ENCODE measurements at regions not wholly inside any gene's neighbourhood (a gene's known extent, or its start where the extent isn't known, plus 50 kb on each side); places are given as distances from the start of the nearest gene placed in this dataset.
"Not testable (repeated sequence)": the region's sequence is repeated elsewhere in the genome, so short reads cannot be mapped to it uniquely, and the experiment has no call there.

GRCh38 chr14:89699071-89699470, 255.5 kb downstream of the EFCAB11 start:
- no peak for DNase-seq (ENCODE audit: low read depth, low spot score)

GRCh38 chr14:89697281-89698060, 257.1 kb downstream of the EFCAB11 start:
- no peak for DNase-seq (ENCODE audit: low read depth, low spot score)

- DNase-seq (ENCODE audit: low read depth, low spot score): no peak
Measured at GRCh38 chr14:89695846-89696245, 258.7 kb downstream of the EFCAB11 start.

GRCh38 chr14:89690139-89690538, 264.4 kb downstream of the EFCAB11 start:
- DNase-seq (ENCODE audit: low read depth, low spot score): no peak

- not testable (repeated sequence) for DNase-seq (ENCODE audit: low read depth, low spot score)
Measured at GRCh38 chr14:89689711-89690110, 264.8 kb downstream of the EFCAB11 start.

- DNase-seq (ENCODE audit: low read depth, low spot score): no peak
Measured at GRCh38 chr14:89688507-89689211, 265.9 kb downstream of the EFCAB11 start.

GRCh38 chr14:89687129-89687528, 267.4 kb downstream of the EFCAB11 start:
- not testable (repeated sequence) for DNase-seq (ENCODE audit: low read depth, low spot score)

- no peak for DNase-seq (ENCODE audit: low read depth, low spot score)
Measured at GRCh38 chr14:89684139-89684538, 267.1 kb upstream of the FOXN3 start.

GRCh38 chr14:89681086-89682018, 264.3 kb upstream of the FOXN3 start:
- no peak for DNase-seq (ENCODE audit: low read depth, low spot score)

GRCh38 chr14:89680156-89680555, 263.1 kb upstream of the FOXN3 start:
- DNase-seq (ENCODE audit: low read depth, low spot score): no peak

- DNase-seq (ENCODE audit: low read depth, low spot score): no peak
Measured at GRCh38 chr14:89678768-89679167, 261.7 kb upstream of the FOXN3 start.

- DNase-seq (ENCODE audit: low read depth, low spot score): no peak
Measured at GRCh38 chr14:89675590-89675989, 258.6 kb upstream of the FOXN3 start.

- no peak for DNase-seq (ENCODE audit: low read depth, low spot score)
Measured at GRCh38 chr14:89674936-89675335, 257.9 kb upstream of the FOXN3 start.

GRCh38 chr14:89674240-89674639, 257.2 kb upstream of the FOXN3 start:
- DNase-seq (ENCODE audit: low read depth, low spot score): no peak

GRCh38 chr14:89673512-89674225, 256.6 kb upstream of the FOXN3 start:
- DNase-seq (ENCODE audit: low read depth, low spot score): no peak

- DNase-seq (ENCODE audit: low read depth, low spot score): no peak
Measured at GRCh38 chr14:89672636-89673511, 255.8 kb upstream of the FOXN3 start.

GRCh38 chr14:89669193-89669592, 252.2 kb upstream of the FOXN3 start:
- DNase-seq (ENCODE audit: low read depth, low spot score): no peak

- no peak for DNase-seq (ENCODE audit: low read depth, low spot score)
Measured at GRCh38 chr14:89667983-89668382, 250.9 kb upstream of the FOXN3 start.

GRCh38 chr14:89665300-89666081, 248.5 kb upstream of the FOXN3 start:
- not testable (repeated sequence) for DNase-seq (ENCODE audit: low read depth, low spot score)

- DNase-seq (ENCODE audit: low read depth, low spot score): no peak
Measured at GRCh38 chr14:89661392-89661791, 244.4 kb upstream of the FOXN3 start.

All from activated CD4-positive, CD25-positive, alpha-beta regulatory T cell treated with anti-CD3 and anti-CD28 coated beads, Interleukin-2, amount 50 U/mL, for 16 hours (primary cell).